ENCODE measurements at regions not wholly inside any gene's neighbourhood (a gene's known extent, or its start where the extent isn't known, plus 50 kb on each side); places are given as distances from the start of the nearest gene placed in this dataset.
"Not testable (repeated sequence)": the region's sequence is repeated elsewhere in the genome, so short reads cannot be mapped to it uniquely, and the experiment has no call there.

- Histone ChIP-seq H3K4me3 (no peak overlapping the region), H3K27ac (no peak overlapping the region)
Observed at GRCh38 chr9:87781331-87781730, 55.4 kb downstream of the CTSL start.

GRCh38 chr9:87783180-87783579, 57.3 kb downstream of the CTSL start:
- no peak overlapping the region for H3K4me3 ChIP-seq
- no peak overlapping the region for H3K27ac ChIP-seq

- H3K27ac ChIP-seq, H3K4me3 ChIP-seq: not testable (repeated sequence)
Observed at GRCh38 chr9:87785315-87785970, 59.5 kb downstream of the CTSL start.

- H3K4me3 ChIP-seq = no peak overlapping the region
- no peak overlapping the region for H3K27ac ChIP-seq
Observed at GRCh38 chr9:87786423-87786822, 60.5 kb downstream of the CTSL start.

- Histone ChIP-seq H3K27ac (no peak overlapping the region), H3K4me3 (no peak overlapping the region)
Observed at GRCh38 chr9:87786876-87787275, 61.0 kb downstream of the CTSL start.

- no peak overlapping the region for H3K27ac ChIP-seq
- H3K4me3 ChIP-seq = no peak overlapping the region
Observed at GRCh38 chr9:87787735-87788134, 61.8 kb downstream of the CTSL start.

GRCh38 chr9:87792831-87793288, 66.9 kb downstream of the CTSL start:
- Histone ChIP-seq H3K4me3 (no peak overlapping the region), H3K27ac (peak overlapping the region in 19 of 21 experiments; percentile 7 to 89 (median 57))

- peak overlapping the region in 19 of 21 experiments; percentile 7 to 89 (median 57) for H3K27ac ChIP-seq
- no peak overlapping the region for H3K4me3 ChIP-seq
Observed at GRCh38 chr9:87793292-87793691, 67.4 kb downstream of the CTSL start.

- Histone ChIP-seq H3K27ac (no peak overlapping the region), H3K4me3 (no peak overlapping the region)
Observed at GRCh38 chr9:87795178-87795577, 69.3 kb downstream of the CTSL start.

GRCh38 chr9:87796196-87796595, 70.3 kb downstream of the CTSL start:
- no peak overlapping the region for H3K27ac ChIP-seq
- no peak overlapping the region for H3K4me3 ChIP-seq

GRCh38 chr9:87798261-87798833, 72.4 kb downstream of the CTSL start:
- Histone ChIP-seq H3K4me3 (no peak overlapping the region), H3K27ac (no peak overlapping the region)

- no peak overlapping the region for H3K4me3 ChIP-seq
- H3K27ac ChIP-seq = no peak overlapping the region
Observed at GRCh38 chr9:87799503-87799902, 73.6 kb downstream of the CTSL start.

- no peak overlapping the region for H3K4me3 ChIP-seq
Observed at GRCh38 chr9:87800456-87800855, 74.5 kb downstream of the CTSL start.

GRCh38 chr9:87801013-87801412, 75.1 kb downstream of the CTSL start:
- Histone ChIP-seq H3K27ac (no peak overlapping the region), H3K4me3 (no peak overlapping the region)

More at GRCh38 chr9:87800456-87800855, 74.5 kb downstream of the CTSL start:
- no peak overlapping the region for H3K27ac ChIP-seq

- Histone ChIP-seq H3K4me3 (no peak overlapping the region), H3K27ac (no peak overlapping the region)
Observed at GRCh38 chr9:87803166-87803565, 77.2 kb downstream of the CTSL start.

GRCh38 chr9:87803623-87804345, 77.9 kb downstream of the CTSL start:
- Histone ChIP-seq H3K27ac (no peak overlapping the region), H3K4me3 (no peak overlapping the region)

- H3K27ac ChIP-seq = no peak overlapping the region
- no peak overlapping the region for H3K4me3 ChIP-seq
Observed at GRCh38 chr9:87805259-87805658, 77.4 kb upstream of the SPATA31E1 start.

- H3K4me3 ChIP-seq = no peak overlapping the region
Observed at GRCh38 chr9:87810008-87810407, 72.7 kb upstream of the SPATA31E1 start.

GRCh38 chr9:87810679-87811178, 71.9 kb upstream of the SPATA31E1 start:
- Histone ChIP-seq H3K4me3 (no peak overlapping the region), H3K27ac (no peak overlapping the region)

More at GRCh38 chr9:87810008-87810407, 72.7 kb upstream of the SPATA31E1 start:
- H3K27ac ChIP-seq = no peak overlapping the region

GRCh38 chr9:87812375-87813118, 70.1 kb upstream of the SPATA31E1 start:
- no peak overlapping the region for H3K4me3 ChIP-seq
- no peak overlapping the region for H3K27ac ChIP-seq

All from skin epidermis (tissue), 12 donors.